ENCODE measurements at regions not wholly inside any gene's neighbourhood (a gene's known extent, or its start where the extent isn't known, plus 50 kb on each side); places are given as distances from the start of the nearest gene placed in this dataset.
"Not testable (repeated sequence)": the region's sequence is repeated elsewhere in the genome, so short reads cannot be mapped to it uniquely, and the experiment has no call there.

GRCh38 chr2:181737302-181737701, 57.0 kb upstream of the NEUROD1 start:
- DNase-seq (ENCODE audit: low spot score in 2 of 2); H3K4me1 Mint-ChIP-seq; H3K4me3 Mint-ChIP-seq; H3K36me3 Mint-ChIP-seq; ATAC-seq; H3K9me3 Mint-ChIP-seq; H3K27ac Mint-ChIP-seq: not testable (repeated sequence)

- H3K9me3 Mint-ChIP-seq = no peaks in the 10 kb centered on the region
- no peaks in the 10 kb centered on the region for H3K4me1 Mint-ChIP-seq
- H3K36me3 Mint-ChIP-seq = no peaks in the 10 kb centered on the region
- no peak overlapping the region for H3K27ac Mint-ChIP-seq
- H3K4me3 Mint-ChIP-seq = no peak overlapping the region
- ATAC-seq = no peak
- DNase-seq (ENCODE audit: low spot score in 2 of 2) = no peak
Measured at GRCh38 chr2:181738074-181738473, 57.8 kb upstream of the NEUROD1 start.

- H3K9me3 Mint-ChIP-seq = no peaks in the 10 kb centered on the region
- no peak overlapping the region for H3K27ac Mint-ChIP-seq
- no peak for DNase-seq (ENCODE audit: low spot score in 2 of 2)
- no peak overlapping the region for H3K4me3 Mint-ChIP-seq
- H3K36me3 Mint-ChIP-seq = no peaks in the 10 kb centered on the region
- no peak for ATAC-seq
- no peaks in the 10 kb centered on the region for H3K4me1 Mint-ChIP-seq
Measured at GRCh38 chr2:181738563-181738962, 58.2 kb upstream of the NEUROD1 start.

GRCh38 chr2:181741756-181742155, 61.4 kb upstream of the NEUROD1 start:
- Mint-ChIP-seq H3K27ac (no peak overlapping the region), H3K4me1 (no peaks in the 10 kb centered on the region), H3K4me3 (no peak overlapping the region), H3K9me3 (no peaks in the 10 kb centered on the region), H3K36me3 (no peaks in the 10 kb centered on the region)
- ATAC-seq = no peak
- DNase-seq (ENCODE audit: low spot score in 2 of 2) = no peak

- H3K4me3 Mint-ChIP-seq = no peak overlapping the region
- no peak for DNase-seq (ENCODE audit: low spot score in 2 of 2)
- no peak for ATAC-seq
- no peak overlapping the region for H3K27ac Mint-ChIP-seq
- no peaks in the 10 kb centered on the region for H3K9me3 Mint-ChIP-seq
- H3K4me1 Mint-ChIP-seq = no peaks in the 10 kb centered on the region
- no peaks in the 10 kb centered on the region for H3K36me3 Mint-ChIP-seq
Measured at GRCh38 chr2:181742361-181742760, 62.0 kb upstream of the NEUROD1 start.

GRCh38 chr2:181742922-181743722, 62.8 kb upstream of the NEUROD1 start:
- H3K9me3 Mint-ChIP-seq = no peaks in the 10 kb centered on the region
- DNase-seq (ENCODE audit: low spot score in 2 of 2) = no peak
- no peaks in the 10 kb centered on the region for H3K36me3 Mint-ChIP-seq
- H3K4me3 Mint-ChIP-seq = no peak overlapping the region
- no peak overlapping the region for H3K27ac Mint-ChIP-seq
- no peaks in the 10 kb centered on the region for H3K4me1 Mint-ChIP-seq
- no peak for ATAC-seq

GRCh38 chr2:181743723-181744031, 63.4 kb upstream of the NEUROD1 start:
- Mint-ChIP-seq H3K4me1 (no peaks in the 10 kb centered on the region), H3K27ac (no peak overlapping the region)

GRCh38 chr2:181745796-181746540, 65.7 kb upstream of the NEUROD1 start:
- Mint-ChIP-seq H3K4me1 (no peaks in the 10 kb centered on the region), H3K9me3 (no peaks in the 10 kb centered on the region), H3K36me3 (no peaks in the 10 kb centered on the region), H3K27ac (no peak overlapping the region), H3K4me3 (no peak overlapping the region)
- DNase-seq (ENCODE audit: low spot score in 2 of 2) (no peak), ATAC-seq (no peak)

More at GRCh38 chr2:181743723-181744031, 63.4 kb upstream of the NEUROD1 start:
- ATAC-seq (no peak), DNase-seq (ENCODE audit: low spot score in 2 of 2) (no peak)
- H3K4me3 Mint-ChIP-seq = no peak overlapping the region
- no peaks in the 10 kb centered on the region for H3K9me3 Mint-ChIP-seq
- H3K36me3 Mint-ChIP-seq = no peaks in the 10 kb centered on the region

- no peak for ATAC-seq
- DNase-seq (ENCODE audit: low spot score in 2 of 2) = no peak
- no peaks in the 10 kb centered on the region for H3K4me1 Mint-ChIP-seq
- no peaks in the 10 kb centered on the region for H3K36me3 Mint-ChIP-seq
- no peak overlapping the region for H3K4me3 Mint-ChIP-seq
- no peak overlapping the region for H3K27ac Mint-ChIP-seq
- no peaks in the 10 kb centered on the region for H3K9me3 Mint-ChIP-seq
Measured at GRCh38 chr2:181746844-181747243, 66.5 kb upstream of the NEUROD1 start.

- Mint-ChIP-seq H3K9me3 (no peaks in the 10 kb centered on the region), H3K36me3 (no peaks in the 10 kb centered on the region), H3K27ac (no peak overlapping the region), H3K4me1 (no peaks in the 10 kb centered on the region), H3K4me3 (no peak overlapping the region)
- no peak for ATAC-seq
- no peak for DNase-seq (ENCODE audit: low spot score in 2 of 2)
Measured at GRCh38 chr2:181750305-181750704, 70.0 kb upstream of the NEUROD1 start.

- ATAC-seq = no peak
- Mint-ChIP-seq H3K36me3 (no peaks in the 10 kb centered on the region), H3K4me1 (no peaks in the 10 kb centered on the region), H3K27ac (no peak overlapping the region), H3K4me3 (no peak overlapping the region), H3K9me3 (no peaks in the 10 kb centered on the region)
- DNase-seq (ENCODE audit: low spot score in 2 of 2) = no peak
Measured at GRCh38 chr2:181751266-181752030, 71.1 kb upstream of the NEUROD1 start.

GRCh38 chr2:181752301-181752700, 72.0 kb upstream of the NEUROD1 start:
- Mint-ChIP-seq H3K4me3 (no peak overlapping the region), H3K4me1 (no peaks in the 10 kb centered on the region), H3K27ac (no peak overlapping the region), H3K36me3 (no peaks in the 10 kb centered on the region), H3K9me3 (no peaks in the 10 kb centered on the region)
- ATAC-seq (no peak), DNase-seq (ENCODE audit: low spot score in 2 of 2) (no peak)

- no peak for DNase-seq (ENCODE audit: low spot score in 2 of 2)
- H3K4me3 Mint-ChIP-seq = no peak overlapping the region
- H3K9me3 Mint-ChIP-seq = no peaks in the 10 kb centered on the region
- H3K27ac Mint-ChIP-seq = no peak overlapping the region
- H3K36me3 Mint-ChIP-seq = no peaks in the 10 kb centered on the region
- H3K4me1 Mint-ChIP-seq = no peaks in the 10 kb centered on the region
- no peak for ATAC-seq
Measured at GRCh38 chr2:181753686-181754085, 73.4 kb upstream of the NEUROD1 start.

GRCh38 chr2:181754105-181754504, 73.8 kb upstream of the NEUROD1 start:
- H3K36me3 Mint-ChIP-seq = no peaks in the 10 kb centered on the region
- no peak for ATAC-seq
- no peaks in the 10 kb centered on the region for H3K4me1 Mint-ChIP-seq
- H3K9me3 Mint-ChIP-seq = no peaks in the 10 kb centered on the region
- DNase-seq (ENCODE audit: low spot score in 2 of 2) = no peak
- no peak overlapping the region for H3K27ac Mint-ChIP-seq
- no peak overlapping the region for H3K4me3 Mint-ChIP-seq

GRCh38 chr2:181755181-181755580, 74.9 kb upstream of the NEUROD1 start:
- Mint-ChIP-seq H3K9me3 (peaks cover 3% of the 10 kb centered on the region), H3K27ac (no peak overlapping the region), H3K4me3 (no peak overlapping the region), H3K36me3 (no peaks in the 10 kb centered on the region), H3K4me1 (no peaks in the 10 kb centered on the region)
- ATAC-seq (no peak), DNase-seq (ENCODE audit: low spot score in 2 of 2) (no peak)

GRCh38 chr2:181760521-181760920, 80.2 kb upstream of the NEUROD1 start:
- Mint-ChIP-seq H3K36me3 (no peaks in the 10 kb centered on the region), H3K9me3 (peaks cover 3% of the 10 kb centered on the region), H3K4me1 (no peaks in the 10 kb centered on the region), H3K27ac (no peak overlapping the region), H3K4me3 (no peak overlapping the region)
- no peak for ATAC-seq
- DNase-seq (ENCODE audit: low spot score in 2 of 2) = no peak
